Tongue (tissue), 1 donor: ENCODE measurements at regions not wholly inside any gene's neighbourhood (a gene's known extent, or its start where the extent isn't known, plus 50 kb on each side); places are given as distances from the start of the nearest gene placed in this dataset.
A peak's percentile ranks its signal among the peaks of the same experiment; 100 is the strongest.
"Not testable (repeated sequence)": the region's sequence is repeated elsewhere in the genome, so short reads cannot be mapped to it uniquely, and the experiment has no call there.

ENCODE experiments used
- DNase-seq: peaks from one replicate; pipeline ENCODE4 v3.0.0-alpha.2; 2015

DNA sequence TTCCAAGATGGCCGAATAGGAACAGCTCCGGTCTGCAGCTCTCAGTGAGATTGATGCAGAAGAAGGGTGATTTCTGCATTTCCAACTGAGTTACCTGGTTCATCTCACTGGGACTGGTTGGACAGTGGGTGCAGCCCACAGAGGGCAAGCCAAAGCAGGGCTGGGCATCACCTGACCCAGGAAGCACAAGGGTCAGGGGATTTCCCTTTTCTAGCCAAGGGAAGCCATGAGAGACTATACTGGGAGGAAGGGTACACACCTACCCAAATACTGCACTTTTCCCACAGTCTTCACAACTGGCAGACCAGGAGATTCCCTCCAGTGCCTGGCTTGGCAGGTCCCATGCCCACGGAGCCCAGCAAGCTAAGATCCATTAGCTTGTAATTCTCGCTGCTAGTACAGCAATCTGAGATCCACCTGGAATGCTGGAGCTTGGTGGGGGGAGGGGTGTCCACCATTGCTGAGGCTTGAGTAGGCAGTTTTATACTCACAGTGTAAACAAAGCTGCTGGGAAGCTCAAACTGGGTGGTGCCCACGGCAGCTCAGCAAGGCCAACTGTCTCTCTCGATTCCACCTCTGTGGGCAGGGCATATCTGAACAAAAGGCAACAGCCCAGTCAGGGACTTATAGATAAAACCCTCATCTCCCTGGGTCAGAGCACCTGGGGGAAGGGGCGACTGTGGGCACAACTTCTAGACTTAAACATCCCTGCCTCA is 365.8 kb downstream of the SPRY2 start:
- not testable (repeated sequence) for DNase-seq

DNA sequence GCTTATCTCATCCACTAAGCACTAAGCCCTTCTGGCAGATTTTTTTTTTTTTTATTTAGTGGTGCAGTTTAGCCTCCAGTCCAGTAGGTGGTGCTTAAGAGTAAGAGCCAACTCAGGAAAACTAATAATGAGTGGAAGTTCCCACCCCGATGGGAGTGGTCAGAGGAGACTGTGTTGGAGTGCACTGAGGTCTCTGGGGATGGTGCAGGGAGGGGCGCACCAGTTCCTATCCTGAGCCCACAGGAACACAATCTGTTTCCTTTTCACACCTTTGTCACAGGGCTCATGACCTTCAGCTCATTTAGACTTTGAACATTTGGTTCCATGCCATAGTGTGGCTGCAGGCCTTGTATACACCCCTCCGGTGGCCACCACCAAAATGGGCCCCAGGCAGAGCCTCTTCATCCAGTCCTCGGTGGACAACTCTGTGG is 367.4 kb downstream of the SPRY2 start:
- DNase-seq = no peak

DNA sequence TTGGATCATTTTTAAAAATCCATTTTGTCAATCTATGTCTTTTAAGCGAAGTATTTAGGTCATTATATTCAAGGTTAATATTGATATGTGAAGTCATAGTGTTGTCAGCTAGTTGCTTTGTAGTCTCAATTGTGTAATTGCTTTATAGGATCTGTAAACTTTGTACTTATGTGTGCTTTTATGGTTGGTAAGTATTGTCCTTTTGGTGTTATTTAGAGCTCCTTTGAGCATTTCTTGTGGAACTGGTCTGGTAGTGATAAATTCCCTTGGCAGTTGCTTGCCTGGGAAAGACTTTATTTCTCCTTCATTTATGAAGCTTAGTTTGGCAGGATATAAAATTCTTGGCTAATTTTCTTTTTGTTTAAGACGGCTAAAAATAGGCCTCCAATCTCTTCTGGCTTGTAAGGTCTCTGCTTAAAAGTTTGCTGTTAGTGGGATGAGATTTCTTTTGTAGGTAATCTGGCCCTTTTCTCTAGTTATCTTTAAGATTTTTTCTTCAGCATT is 368.8 kb downstream of the SPRY2 start:
- DNase-seq = no peak

DNA sequence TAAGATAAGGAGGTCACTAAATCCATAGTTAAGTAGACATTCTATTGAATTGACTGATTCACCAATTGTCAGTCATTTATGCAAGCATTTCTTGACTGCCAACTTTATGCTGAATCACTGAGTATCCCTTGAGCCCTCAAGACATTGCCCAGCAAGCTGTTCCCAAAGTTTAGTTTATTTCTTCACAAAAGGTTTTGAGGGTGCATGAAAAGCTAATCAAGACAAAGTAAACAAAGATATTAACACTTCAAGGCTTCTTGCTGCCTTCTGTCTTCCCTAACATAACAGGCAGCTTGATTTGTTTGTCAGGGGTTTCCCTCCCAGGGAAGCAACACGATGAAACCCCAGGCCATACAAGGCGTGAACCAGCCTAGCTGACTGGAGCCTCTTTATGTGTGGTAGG is 374.4 kb downstream of the SPRY2 start:
- no peak for DNase-seq

DNA sequence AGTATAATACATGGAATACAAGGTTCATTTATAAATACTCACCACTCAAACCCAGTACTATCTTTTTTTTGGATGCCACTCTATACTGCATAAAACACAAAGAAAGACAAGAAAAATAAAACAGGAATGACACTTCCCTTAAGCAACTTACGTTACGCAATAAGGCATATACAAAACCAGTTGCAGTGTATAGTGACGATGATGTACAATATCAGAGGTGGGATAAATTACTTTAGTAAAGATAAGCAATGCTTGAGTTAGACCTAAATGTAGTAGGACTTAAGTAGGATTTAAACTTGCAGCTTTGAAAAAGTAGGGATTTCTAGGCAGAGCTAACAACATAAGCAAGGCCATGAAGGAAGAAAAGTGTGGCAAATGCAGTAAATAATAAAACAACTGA is 374.9 kb downstream of the SPRY2 start:
- no peak for DNase-seq

DNA sequence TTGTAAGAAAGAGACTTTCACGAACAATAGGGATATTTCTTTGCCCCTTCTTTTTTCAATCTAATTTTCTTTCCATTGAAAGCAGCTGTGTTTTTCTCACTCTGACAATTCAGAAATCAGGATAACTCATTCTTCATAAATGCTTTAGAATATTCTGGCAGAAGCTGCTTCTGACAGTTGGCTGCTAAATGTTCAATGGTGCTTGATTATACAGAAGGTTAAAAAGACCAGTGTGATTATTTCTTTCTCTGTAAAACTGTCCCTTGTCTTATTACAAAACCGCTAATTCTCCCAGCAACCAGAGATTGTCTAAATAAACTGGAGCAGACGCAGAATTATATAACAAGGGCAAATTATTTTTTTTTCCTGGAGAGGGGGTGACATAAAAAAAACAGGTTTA is 394.4 kb downstream of the SPRY2 start:
- DNase-seq = no peak

DNA sequence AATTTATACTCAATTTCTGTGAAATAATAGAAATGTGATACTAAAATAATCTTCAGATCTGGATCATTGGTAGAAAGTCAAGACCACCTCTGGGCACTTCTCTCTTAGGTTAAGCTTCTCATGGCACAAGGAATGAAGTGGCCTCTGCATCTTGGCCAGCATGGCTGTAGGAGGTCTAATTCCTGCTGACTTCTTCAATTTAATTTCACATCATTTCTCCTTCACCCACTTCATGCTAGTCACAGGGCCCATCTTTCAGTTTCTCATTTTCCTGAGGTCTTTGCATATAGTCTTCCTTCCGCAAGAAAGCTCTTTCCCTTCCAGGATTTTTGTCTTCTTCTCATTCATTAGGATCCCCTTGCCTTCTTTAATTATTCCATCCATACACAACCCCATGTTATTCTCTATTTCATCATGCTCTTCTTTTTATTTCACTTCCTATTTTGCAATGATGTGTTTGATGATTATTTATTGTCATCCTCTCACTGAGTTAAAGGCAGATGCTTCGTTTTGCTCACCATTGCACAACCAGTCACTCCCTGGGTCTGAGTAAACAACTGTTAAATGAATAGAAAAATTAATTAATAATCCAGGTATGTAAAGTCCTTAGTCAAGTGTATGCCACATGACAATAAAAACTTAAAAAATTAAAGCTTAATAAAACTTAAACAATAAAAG is 397.4 kb downstream of the SPRY2 start:
- DNase-seq = no peak

DNA sequence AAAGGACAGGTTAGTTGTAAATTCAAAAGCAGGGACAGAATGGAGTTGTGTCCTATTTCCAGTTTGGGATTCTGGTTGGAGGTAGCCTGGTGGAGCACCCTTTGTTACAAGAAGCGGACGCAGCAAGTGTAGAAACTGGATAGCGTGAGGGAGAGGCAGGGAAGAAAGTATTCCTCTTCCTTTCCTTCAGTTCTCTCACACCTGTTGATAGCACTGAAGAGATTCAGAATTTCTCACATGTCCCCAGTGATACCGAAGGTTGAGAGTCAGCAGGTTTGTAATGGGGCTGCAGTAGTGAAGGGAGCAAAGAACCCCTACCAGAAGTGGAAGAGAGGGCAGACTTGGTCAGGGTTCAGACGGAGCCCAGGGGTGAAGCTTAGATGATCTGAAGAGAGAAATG is 399.2 kb downstream of the SPRY2 start:
- DNase-seq = no peak

DNA sequence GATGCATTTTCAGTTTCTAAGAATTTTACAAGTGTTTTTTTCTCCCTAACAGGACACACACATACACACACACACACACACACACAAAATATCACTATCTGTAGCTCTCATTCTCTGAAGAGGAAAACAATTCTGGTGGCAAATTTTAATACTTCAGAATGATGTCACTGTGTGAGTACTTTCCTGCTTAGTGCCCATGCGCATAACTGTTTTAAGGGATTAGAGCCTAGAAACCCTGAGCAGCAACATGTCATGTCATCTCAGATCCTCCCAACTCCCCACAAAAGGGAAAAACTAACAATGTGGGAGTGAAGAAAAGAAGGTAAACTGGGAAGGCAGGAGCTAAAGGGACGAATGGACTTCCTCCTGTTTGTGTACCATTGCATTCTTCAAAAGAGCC is 401.2 kb downstream of the SPRY2 start:
- DNase-seq = peak; percentile 25

DNA sequence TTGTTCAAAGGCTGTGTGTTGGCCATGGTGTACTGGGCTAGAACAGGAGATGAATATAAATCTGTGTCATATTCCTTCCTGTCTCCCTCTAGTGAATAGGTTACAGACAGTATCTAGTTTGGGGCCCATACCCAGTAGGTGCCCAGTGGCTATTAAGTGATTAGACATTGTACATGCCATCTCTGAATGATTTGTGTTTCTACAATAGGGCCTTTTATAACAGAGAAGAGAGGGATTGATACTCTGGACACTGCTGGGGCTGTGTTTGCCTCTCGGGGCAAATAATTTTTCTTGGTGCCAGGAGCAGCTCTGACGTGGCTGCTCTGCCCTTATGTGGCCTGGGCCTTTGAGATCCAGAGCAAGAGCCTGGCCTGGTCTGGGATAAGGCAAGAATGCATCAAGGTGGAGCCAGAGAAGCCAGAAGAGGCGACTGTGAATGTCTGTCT is 403.1 kb downstream of the SPRY2 start:
- DNase-seq = no peak

DNA sequence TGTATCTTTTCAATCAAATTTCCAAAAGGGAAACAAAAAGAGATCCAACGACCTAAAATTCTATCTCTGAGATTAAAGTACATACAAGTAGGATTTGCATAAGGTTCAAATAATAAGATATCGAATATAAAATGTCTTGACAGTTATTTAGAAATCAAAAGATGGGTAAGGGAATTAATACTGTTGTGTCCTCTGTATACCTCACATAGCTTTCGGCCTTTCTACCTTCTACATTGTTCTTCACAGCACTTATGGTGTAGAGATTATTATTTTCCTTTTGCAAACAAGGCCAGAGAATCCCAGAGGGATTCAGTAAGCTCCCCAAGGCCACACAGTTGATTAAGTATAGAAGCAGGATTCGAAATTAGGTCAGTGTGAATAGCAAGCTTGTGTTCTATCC is 403.6 kb downstream of the SPRY2 start:
- no peak for DNase-seq

DNA sequence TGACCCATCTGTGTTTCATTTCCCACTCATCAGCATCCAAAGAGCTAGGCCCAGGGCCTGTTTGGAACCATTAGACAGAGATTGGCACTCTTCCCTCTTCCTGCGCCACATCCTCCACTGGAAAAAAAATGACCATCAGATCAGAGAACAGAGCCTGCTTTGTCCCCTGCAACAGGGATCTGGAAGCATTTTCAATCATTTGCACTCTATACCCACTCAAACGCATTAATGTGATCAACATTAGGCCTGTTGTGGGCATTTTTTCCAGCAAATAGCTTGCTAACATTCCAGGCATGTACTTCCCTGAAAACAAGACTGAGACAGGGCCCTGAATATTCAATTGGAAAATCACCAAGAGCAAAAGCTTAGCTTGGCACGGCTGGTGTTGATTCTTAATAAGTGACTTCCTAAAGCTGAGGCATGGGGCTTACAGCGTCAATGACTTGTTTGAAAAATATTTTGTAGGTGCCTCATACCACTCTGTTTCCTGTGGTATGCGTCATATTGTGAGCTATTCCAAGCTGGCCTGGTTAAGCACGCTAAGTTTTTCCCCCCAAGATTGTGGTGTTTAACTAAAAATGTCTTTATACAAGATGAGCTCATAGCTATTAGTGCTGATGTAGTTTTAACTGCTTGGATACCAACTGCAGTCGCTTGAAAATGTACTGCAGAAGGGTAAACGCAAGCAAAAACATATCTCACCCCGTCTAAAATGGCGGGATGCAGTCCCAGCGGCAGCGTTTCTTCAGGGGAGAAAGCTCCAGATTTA is 404.4 kb downstream of the SPRY2 start:
- DNase-seq = peak; percentile 81

DNA sequence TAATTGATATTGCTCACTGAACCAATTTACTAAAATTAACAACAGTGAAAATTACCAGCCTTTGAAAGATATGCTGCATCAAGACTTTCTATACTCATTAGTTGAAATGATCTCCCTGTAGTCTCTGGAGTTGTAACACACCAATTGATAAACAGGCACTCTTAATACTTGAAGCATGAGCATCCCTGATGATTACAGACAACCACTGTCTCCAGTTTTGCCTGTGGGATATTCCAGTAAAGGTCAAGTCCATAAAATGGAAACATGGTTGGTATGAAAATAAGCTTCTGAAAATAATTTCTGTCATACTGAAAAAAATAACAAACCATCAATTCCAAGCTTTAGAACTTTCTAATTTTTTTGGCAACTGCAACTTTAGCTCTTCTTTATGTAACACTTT is 405.8 kb downstream of the SPRY2 start:
- no peak for DNase-seq

DNA sequence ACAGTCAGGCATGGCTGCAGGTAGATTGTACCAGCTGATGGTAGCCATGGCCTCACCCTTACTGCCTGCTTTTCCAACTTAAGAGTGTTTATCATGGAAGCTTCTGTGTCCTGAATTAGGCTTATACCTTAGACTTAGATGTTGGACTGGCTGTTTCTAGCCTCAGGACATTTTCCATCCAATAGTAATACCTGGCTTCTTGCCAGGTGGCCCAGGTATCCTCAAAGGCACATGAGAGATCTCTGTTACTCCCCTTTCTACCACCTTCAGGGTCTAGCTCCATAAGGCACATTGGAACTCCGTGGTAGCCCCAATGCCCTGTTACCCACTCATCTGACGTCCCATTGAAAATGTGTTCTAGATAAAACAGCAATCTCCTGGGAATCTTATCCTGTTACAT is 407.5 kb downstream of the SPRY2 start:
- no peak for DNase-seq

DNA sequence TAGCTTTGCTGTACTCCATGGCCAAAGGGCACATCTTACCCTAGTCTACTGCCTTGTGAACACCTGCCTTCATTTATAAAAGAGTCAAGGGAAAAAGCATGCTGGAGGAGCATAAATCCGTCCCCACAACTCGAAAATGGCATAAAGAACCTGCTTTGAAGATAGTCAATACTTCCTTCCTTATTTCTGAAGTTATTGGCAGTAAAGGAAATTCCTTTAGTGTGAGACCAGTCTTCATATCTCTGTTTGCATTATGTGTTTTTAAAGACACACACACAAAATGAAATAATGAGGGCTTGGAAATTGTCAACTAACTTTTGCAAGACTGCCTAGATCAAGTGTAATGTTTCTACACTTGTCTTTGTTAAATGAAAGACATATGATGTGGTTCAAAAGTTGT is 408.4 kb downstream of the SPRY2 start:
- DNase-seq = no peak

DNA sequence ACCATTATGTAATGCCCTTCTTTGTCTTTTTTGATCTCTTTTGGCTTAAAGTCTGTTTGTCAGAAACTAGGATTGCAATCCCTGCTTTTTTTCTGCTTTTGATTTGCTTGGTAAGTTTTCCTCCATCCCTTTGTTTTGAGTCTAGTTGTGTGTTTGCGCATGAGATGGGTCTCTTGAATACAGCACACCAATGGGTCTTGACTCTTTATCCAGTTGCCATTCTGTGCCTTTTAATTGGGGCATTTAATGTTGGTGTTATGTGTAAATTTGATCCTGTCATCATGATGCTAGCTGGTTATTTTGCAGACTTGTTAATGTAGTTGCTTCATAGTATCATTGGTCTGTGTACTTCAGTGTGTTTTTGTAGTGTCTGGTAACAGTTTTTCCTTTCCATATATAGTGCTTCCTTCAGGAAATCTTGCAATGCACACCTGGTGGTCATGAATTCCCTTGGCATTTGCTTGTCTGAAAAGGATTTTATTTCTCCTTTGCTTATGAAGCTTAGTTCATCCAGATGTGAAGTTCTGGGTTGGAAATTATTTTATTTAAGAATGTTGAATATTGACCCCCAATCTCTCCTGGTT is 416.9 kb downstream of the SPRY2 start:
- DNase-seq = not testable (repeated sequence)

DNA sequence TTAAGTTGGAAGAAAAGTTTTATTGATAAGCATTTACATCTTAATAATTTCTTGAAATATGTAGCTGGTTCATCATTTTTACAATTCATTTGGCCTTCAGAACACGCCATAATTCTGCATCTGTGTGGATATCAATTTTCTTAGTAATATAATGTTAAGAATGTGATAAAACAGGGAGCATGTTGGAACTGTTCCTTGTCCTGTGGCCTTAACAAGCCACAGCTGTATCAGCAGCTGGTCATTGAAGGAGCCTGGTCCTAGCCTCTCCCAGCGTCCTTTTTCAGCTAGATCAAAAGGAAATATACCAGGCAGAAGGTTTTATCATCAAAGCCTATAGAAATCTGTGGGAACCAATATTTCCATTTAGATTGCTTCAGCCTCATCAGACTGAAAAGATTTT is 421.8 kb downstream of the SPRY2 start:
- peak; percentile 55 for DNase-seq

DNA sequence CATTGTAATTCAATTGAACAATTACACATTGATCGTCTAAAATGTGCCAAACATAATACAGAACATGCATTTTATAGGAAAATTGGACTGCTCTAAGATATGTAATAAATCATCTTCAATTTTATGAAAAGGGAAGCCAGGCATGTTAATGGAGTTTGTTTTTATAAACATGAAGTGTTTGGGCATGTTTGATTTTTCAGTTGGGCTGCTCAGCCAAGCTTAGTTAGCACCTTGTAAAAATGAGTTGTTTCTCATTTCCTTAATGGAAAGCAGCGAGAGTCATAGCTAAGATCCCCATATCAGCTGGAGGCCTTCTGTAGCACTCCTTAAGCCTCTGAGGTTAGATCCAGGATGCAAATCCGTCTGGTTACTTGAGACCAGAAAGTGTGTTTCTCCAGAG is 422.3 kb downstream of the SPRY2 start:
- peak; percentile 47 for DNase-seq

DNA sequence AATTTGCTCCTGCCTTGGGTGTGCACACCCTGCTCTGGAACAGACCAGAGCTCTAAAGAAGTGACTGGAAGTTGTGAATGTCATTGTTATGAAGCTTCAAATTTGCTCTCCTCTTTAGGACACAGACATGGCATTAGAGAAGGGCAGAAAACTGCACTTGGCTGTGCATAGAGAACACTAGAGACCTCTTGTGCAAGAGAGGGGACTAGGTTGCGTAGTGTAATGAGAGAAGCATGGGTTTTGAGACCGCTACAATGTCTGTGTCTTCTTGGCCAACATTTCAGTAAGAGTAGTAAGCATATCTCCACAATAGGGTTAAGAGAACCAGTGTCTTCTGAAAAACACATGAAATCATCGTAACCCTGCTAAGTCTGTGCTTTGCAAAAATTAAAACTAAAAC is 423.3 kb downstream of the SPRY2 start:
- no peak for DNase-seq

DNA sequence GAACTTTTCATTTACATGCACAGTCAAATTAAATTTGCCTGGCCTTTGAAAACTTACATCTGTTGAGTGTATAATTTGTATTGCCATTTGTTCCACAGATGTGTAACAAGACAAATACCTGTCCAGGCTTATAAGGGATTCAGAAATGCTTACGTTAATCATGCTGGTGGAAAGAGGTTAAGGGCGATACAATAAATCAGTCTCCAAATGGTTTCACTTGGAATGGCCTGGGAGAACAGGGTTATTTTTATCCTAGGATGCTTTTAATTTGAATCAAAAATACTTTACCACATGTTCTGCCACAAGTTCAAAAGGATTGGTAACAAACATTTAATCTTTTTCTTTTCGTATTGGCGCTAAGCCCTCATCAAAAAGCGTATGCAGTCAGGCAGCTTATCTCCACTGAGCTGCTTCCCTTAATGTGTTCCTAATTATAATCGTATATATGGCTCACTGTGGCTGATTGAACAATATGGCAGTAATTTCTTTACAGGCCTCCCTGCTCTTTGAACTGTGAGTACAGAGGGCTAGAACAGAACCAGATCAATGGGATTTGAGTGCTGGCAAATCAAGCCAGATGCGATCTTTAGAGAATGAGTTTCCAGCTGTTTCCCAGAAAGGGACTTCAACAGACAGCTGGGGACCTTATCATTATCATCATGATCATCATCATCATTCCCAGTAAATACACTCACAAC is 425.7 kb downstream of the SPRY2 start:
- peak; percentile 48 for DNase-seq

DNA sequence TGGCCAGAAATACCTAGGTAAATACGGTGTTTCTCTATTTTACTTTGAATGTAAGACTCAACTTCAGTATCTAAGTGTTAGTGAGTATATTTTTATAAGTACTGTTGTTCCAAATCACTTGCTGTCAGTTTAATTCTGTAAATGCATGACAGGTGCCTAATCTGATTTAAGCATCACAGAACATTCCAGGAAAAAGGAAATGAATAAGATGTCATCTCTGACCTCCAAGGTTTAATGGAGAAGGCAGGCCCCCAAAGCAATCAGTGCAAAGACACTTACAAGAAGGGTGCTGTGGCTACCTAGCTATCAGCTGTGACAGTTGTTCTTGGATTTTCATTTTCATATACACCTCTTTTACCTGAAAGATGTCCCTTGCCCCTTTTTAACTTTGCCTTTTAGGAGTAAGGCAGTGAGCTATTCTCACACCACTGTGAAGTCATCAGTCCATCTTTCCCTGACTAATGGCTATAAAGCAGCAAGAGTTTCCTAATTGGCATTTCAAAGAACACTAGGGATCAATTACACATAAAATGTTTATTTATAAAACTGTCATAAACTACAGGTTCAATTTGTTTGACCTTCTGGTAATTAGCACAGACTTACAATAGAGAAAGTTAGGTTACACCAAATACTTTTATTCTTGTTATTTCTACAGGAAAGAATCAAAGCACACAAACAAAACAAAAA is 427.6 kb downstream of the SPRY2 start:
- DNase-seq = no peak

DNA sequence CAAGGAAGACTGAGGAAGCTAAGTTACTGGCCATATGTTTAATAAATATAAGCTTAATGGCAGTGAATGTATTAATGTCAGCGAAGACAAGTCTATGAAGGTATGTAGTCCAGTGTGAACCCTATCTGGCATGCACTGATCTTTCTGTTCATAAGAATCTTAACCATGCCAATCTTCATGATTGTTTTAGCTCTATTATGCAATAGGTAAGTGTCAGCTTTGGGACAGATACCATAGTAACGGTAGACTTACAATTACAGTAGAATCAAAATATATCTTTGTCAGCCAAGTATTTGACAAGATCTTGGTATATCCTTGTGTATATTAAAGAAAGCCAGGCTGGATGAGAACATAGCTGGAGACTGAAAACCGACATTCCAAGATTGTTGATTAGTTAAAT is 428.5 kb downstream of the SPRY2 start:
- DNase-seq = no peak
